Mesenchymal stem cell (in vitro differentiated cells and primary cell): ENCODE measurements at regions not wholly inside any gene's neighbourhood (a gene's known extent, or its start where the extent isn't known, plus 50 kb on each side); places are given as distances from the start of the nearest gene placed in this dataset.

ENCODE experiments used
- DNase-seq: peaks from one replicate; pipeline ENCODE4 v3.0.0-alpha.2; 2013
- H2AFZ ChIP-seq: one replicate; pipeline ENCODE4 v1.6.1; 2013; ENCODE audit warnings: low read depth, mild to moderate bottlenecking, control low read depth, inconsistent platforms, low read length, moderate library complexity
- H2AK5ac ChIP-seq: 2 replicates; pipeline ENCODE4 v1.6.1; 2013; ENCODE audit warnings: low read length, moderate library complexity, mild to moderate bottlenecking, inconsistent platforms; ENCODE audit not compliant: severe bottlenecking
- H2BK120ac ChIP-seq: one replicate; pipeline ENCODE4 v1.6.1; 2013; ENCODE audit warnings: low read depth, mild to moderate bottlenecking, inconsistent platforms, low read length, moderate library complexity
- H2BK12ac ChIP-seq, 2 experiments: one replicate each; pipeline ENCODE4 v1.6.1; 2013; ENCODE audit warnings: inconsistent platforms in 2 of 2, low read length in 2 of 2, mild to moderate bottlenecking in 2 of 2, moderate library complexity in 2 of 2, control low read depth in 1 of 2
- H2BK15ac ChIP-seq: one replicate; pipeline ENCODE4 v1.6.1; 2013; ENCODE audit warnings: mild to moderate bottlenecking, low read depth, inconsistent platforms; ENCODE audit not compliant: poor library complexity, severe bottlenecking
- H2BK5ac ChIP-seq: 2 replicates; pipeline ENCODE4 v1.6.1; 2013; ENCODE audit warnings: low read depth, mild to moderate bottlenecking, low read length, control low read depth, inconsistent platforms; ENCODE audit not compliant: poor library complexity, severe bottlenecking
- H3K14ac ChIP-seq, 2 experiments: one replicate each; pipeline ENCODE4 v1.6.1; 2013; ENCODE audit warnings: inconsistent platforms in 2 of 2, low read length in 2 of 2, control low read depth in 1 of 2, mild to moderate bottlenecking in 1 of 2, moderate library complexity in 1 of 2
- H3K18ac ChIP-seq, 2 experiments: one replicate each; pipeline ENCODE4 v1.6.1; 2013; ENCODE audit warnings: inconsistent platforms in 2 of 2, low read length in 2 of 2, control low read depth in 1 of 2, low read depth in 1 of 2, mild to moderate bottlenecking in 1 of 2
- H3K23ac ChIP-seq, 2 experiments: one replicate each; pipeline ENCODE4 v1.6.1; 2013; ENCODE audit warnings: inconsistent platforms in 2 of 2, low read length in 2 of 2, mild to moderate bottlenecking in 2 of 2, moderate library complexity in 2 of 2, control low read depth in 1 of 2
- H3K27ac ChIP-seq: 2 replicates; pipeline ENCODE4 v1.5.1; 2013; ENCODE audit warnings: mild to moderate bottlenecking, moderate library complexity, low read length, control low read depth, inconsistent platforms; ENCODE audit not compliant: poor library complexity, severe bottlenecking
- H3K27me3 ChIP-seq, 2 experiments: 2 replicates each; pipeline versions ENCODE4 v1.6.1 to v1.7.0; 2013; ENCODE audit warnings: low read length in 2 of 2, mild to moderate bottlenecking in 2 of 2, moderate library complexity in 2 of 2, control low read depth in 1 of 2, inconsistent platforms in 1 of 2; ENCODE audit not compliant: control insufficient read depth in 1 of 2, insufficient read depth in 1 of 2
- H3K36me3 ChIP-seq, 2 experiments: 2 replicates each; pipeline versions ENCODE4 v1.6.1 to v1.7.0; 2013; ENCODE audit warnings: low read length in 2 of 2, control low read depth in 1 of 2, inconsistent platforms in 1 of 2, low read depth in 1 of 2, mild to moderate bottlenecking in 1 of 2; ENCODE audit not compliant: insufficient read depth in 2 of 2, control insufficient read depth in 1 of 2
- H3K4ac ChIP-seq, 2 experiments: one replicate each; pipeline ENCODE4 v1.6.1; 2013; ENCODE audit warnings: inconsistent platforms in 2 of 2, low read length in 2 of 2, mild to moderate bottlenecking in 2 of 2, moderate library complexity in 2 of 2, control low read depth in 1 of 2, low read depth in 1 of 2
- H3K4me1 ChIP-seq: 2 replicates; pipeline ENCODE4 v1.6.1; 2013; ENCODE audit warnings: low read depth, low read length, control low read depth; ENCODE audit not compliant: control insufficient read depth, insufficient read depth
- H3K4me2 ChIP-seq: 2 replicates; pipeline ENCODE4 v1.6.1; 2013; ENCODE audit warnings: low read length, mild to moderate bottlenecking, inconsistent platforms; ENCODE audit not compliant: poor library complexity, severe bottlenecking
- H3K4me3 ChIP-seq, 2 experiments: 2 replicates each; pipeline versions ENCODE4 v1.5.1 to v1.7.0; 2013; ENCODE audit warnings: low read length in 2 of 2, mild to moderate bottlenecking in 2 of 2, control low read depth in 1 of 2, low read depth in 1 of 2; ENCODE audit not compliant: insufficient read depth in 1 of 2
- H3K79me1 ChIP-seq: replicated peaks from 2 replicates; pipeline ENCODE4 v1.6.1; 2013; ENCODE audit warnings: mild to moderate bottlenecking, control low read depth, low read length, inconsistent platforms; ENCODE audit not compliant: poor library complexity, severe bottlenecking
- H3K9ac ChIP-seq: 2 replicates; pipeline ENCODE4 v1.7.0; 2013; ENCODE audit warnings: mild to moderate bottlenecking, low read length, moderate library complexity
- H3K9me3 ChIP-seq: 2 replicates; pipeline ENCODE4 v1.7.0; 2013; ENCODE audit warnings: mild to moderate bottlenecking, low read length; ENCODE audit not compliant: control insufficient read depth
- H4K8ac ChIP-seq: one replicate; pipeline ENCODE4 v1.6.1; 2013; ENCODE audit warnings: inconsistent platforms, mild to moderate bottlenecking, low read length, moderate library complexity
- H4K91ac ChIP-seq: one replicate; pipeline ENCODE4 v1.6.1; 2013; ENCODE audit warnings: mild to moderate bottlenecking, low read length, inconsistent platforms
- WGBS: methylation state at CpG from one replicate; pipeline ENCODE4 v1.1.7; 2013; ENCODE audit warnings: mixed read lengths; 5-methylcytosine and 5-hydroxymethylcytosine counted together

GRCh38 chr1:82555501-82555900, 754.8 kb downstream of the ADGRL2 start:
- Histone ChIP-seq H3K27ac (no peak overlapping the region), H4K91ac (no peak overlapping the region), H2BK120ac (no peak overlapping the region), H4K8ac (no peak overlapping the region), H3K36me3 (no peaks in the 10 kb centered on the region), H3K4ac (no peak overlapping the region), H3K9me3 (no peaks in the 10 kb centered on the region), H2BK15ac (no peak overlapping the region), H3K27me3 (no peaks in the 10 kb centered on the region), H3K79me1 (no peaks in the 10 kb centered on the region), H3K4me3 (no peak overlapping the region), H2AFZ (no peak overlapping the region), H2BK5ac (no peak overlapping the region), H3K14ac (no peak overlapping the region), H3K9ac (no peak overlapping the region), H3K4me1 (no peaks in the 10 kb centered on the region), H2BK12ac (no peak overlapping the region), H3K4me2 (no peak overlapping the region), H3K23ac (no peak overlapping the region), H2AK5ac (no peak overlapping the region), H3K18ac (no peak overlapping the region)
- WGBS, result 0% methylated on average over 1 of the region's 1 CpG
- no peak for DNase-seq

DNA sequence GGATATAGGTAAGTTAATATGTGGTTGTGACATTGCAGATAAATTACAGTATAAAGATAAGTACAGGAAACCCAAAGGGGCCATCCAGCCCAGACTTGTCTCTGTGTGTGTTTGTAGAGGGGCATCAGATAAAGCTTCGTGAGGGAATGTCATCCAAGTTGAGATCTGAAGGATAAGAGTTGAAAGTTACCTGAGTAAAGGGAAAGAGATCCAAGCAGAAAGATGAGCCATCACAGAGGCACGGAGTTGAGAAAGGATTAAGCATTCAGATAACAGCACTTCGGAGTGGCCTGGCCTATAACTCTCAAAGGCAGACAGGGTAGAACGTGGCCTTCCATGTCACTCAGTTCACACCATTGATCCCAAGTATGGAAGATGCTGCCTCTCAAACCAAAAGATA, 749.1 kb downstream of the ADGRL2 start:
- no peak overlapping the region for H2BK5ac ChIP-seq

DNA sequence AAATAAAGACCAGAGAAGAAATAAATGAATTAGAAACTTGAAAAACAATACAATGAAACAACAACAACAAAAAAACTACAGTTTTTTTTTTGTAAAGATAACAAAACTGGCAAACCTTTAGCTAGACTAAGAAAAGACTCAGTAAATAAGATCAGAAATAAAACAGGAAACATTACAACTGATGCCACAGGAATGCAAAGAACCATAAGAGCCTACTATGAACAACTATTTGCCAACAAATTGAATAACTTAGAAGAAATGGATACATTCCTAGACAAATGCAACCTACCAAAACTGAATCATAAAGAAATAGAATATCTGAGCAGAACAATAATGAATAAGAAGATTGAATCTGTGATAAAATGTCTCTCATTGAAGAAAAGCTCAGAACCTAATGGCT, 742.0 kb downstream of the ADGRL2 start:
- DNase-seq, result no peak
- Histone ChIP-seq H3K27ac (no peak overlapping the region), H2BK12ac (no peak overlapping the region), H3K4me1 (no peaks in the 10 kb centered on the region), H3K27me3 (no peaks in the 10 kb centered on the region), H3K14ac (no peak overlapping the region), H2AK5ac (no peak overlapping the region), H3K4me2 (no peak overlapping the region), H2BK120ac (no peak overlapping the region), H3K4me3 (no peak overlapping the region), H3K9ac (no peak overlapping the region), H2AFZ (no peak overlapping the region), H3K18ac (no peak overlapping the region), H3K4ac (no peak overlapping the region), H3K23ac (no peak overlapping the region), H3K79me1 (no peaks in the 10 kb centered on the region), H4K8ac (no peak overlapping the region), H2BK15ac (no peak overlapping the region), H3K36me3 (no peaks in the 10 kb centered on the region), H3K9me3 (peaks cover 2% of the 10 kb centered on the region), H4K91ac (no peak overlapping the region), H2BK5ac (no peak overlapping the region)

More for the DNA sequence above, 749.1 kb downstream of the ADGRL2 start:
- DNase-seq, result no peak
- no peak overlapping the region for H3K9ac ChIP-seq
- no peak overlapping the region for H2AFZ ChIP-seq
- no peaks in the 10 kb centered on the region for H3K27me3 ChIP-seq
- no peak overlapping the region for H2AK5ac ChIP-seq
- no peak overlapping the region for H2BK15ac ChIP-seq
- H3K36me3 ChIP-seq, result no peaks in the 10 kb centered on the region
- no peaks in the 10 kb centered on the region for H3K79me1 ChIP-seq
- no peak overlapping the region for H3K4ac ChIP-seq
- H3K4me1 ChIP-seq, result no peaks in the 10 kb centered on the region
- 58% methylated on average over 3 of the region's 4 CpGs for WGBS
- no peaks in the 10 kb centered on the region for H3K9me3 ChIP-seq
- no peak overlapping the region for H4K8ac ChIP-seq
- no peak overlapping the region for H4K91ac ChIP-seq
- no peak overlapping the region for H2BK12ac ChIP-seq
- H3K4me3 ChIP-seq, result no peak overlapping the region
- no peak overlapping the region for H3K18ac ChIP-seq
- H3K4me2 ChIP-seq, result no peak overlapping the region
- no peak overlapping the region for H3K27ac ChIP-seq
- no peak overlapping the region for H3K23ac ChIP-seq
- H3K14ac ChIP-seq, result no peak overlapping the region
- H2BK120ac ChIP-seq, result no peak overlapping the region

- H3K9me3 ChIP-seq, result peaks cover 2% of the 10 kb centered on the region
- H3K4me1 ChIP-seq, result no peaks in the 10 kb centered on the region
- no peak overlapping the region for H3K27ac ChIP-seq
- no peak overlapping the region for H4K8ac ChIP-seq
- no peak overlapping the region for H2AFZ ChIP-seq
- H3K4me3 ChIP-seq, result no peak overlapping the region
- H2BK12ac ChIP-seq, result no peak overlapping the region
- H3K27me3 ChIP-seq, result no peaks in the 10 kb centered on the region
- H2AK5ac ChIP-seq, result no peak overlapping the region
- no peak overlapping the region for H2BK15ac ChIP-seq
- H3K23ac ChIP-seq, result no peak overlapping the region
- H3K14ac ChIP-seq, result no peak overlapping the region
- no peak overlapping the region for H3K4me2 ChIP-seq
- H3K36me3 ChIP-seq, result no peaks in the 10 kb centered on the region
- WGBS, result 94% methylated on average over 2 of the region's 4 CpGs
- H2BK120ac ChIP-seq, result no peak overlapping the region
- no peak overlapping the region for H3K18ac ChIP-seq
- no peak for DNase-seq
- no peaks in the 10 kb centered on the region for H3K79me1 ChIP-seq
- H3K4ac ChIP-seq, result no peak overlapping the region
- H4K91ac ChIP-seq, result no peak overlapping the region
- no peak overlapping the region for H3K9ac ChIP-seq
- H2BK5ac ChIP-seq, result no peak overlapping the region
Observed at GRCh38 chr1:82542141-82542540, 741.4 kb downstream of the ADGRL2 start.
